Activated naive CD8-positive, alpha-beta T cell treated with anti-CD3 and anti-CD28 coated beads, Interleukin-2, amount 50 U/mL, for 24 hours (primary cell): ENCODE measurements at regions not wholly inside any gene's neighbourhood (a gene's known extent, or its start where the extent isn't known, plus 50 kb on each side); places are given as distances from the start of the nearest gene placed in this dataset.
"Not testable (repeated sequence)": the region's sequence is repeated elsewhere in the genome, so short reads cannot be mapped to it uniquely, and the experiment has no call there.

ENCODE experiments used
- ATAC-seq: fragments of 150-1000 bp; cut with Tn5 transposase; one replicate; pipeline ENCODE4 v1.10.0; 2021
- DNase-seq: peaks from one replicate; pipeline ENCODE4 v3.0.0; 2021
- H3K27ac Mint-ChIP-seq: one replicate; pipeline ENCODE4 v1.8.0; 2021; ENCODE audit warnings: mild to moderate bottlenecking, mixed read lengths
- H3K27me3 Mint-ChIP-seq: one replicate; pipeline ENCODE4 v1.8.0; 2021; ENCODE audit warnings: mixed read lengths
- H3K36me3 Mint-ChIP-seq: one replicate; pipeline ENCODE4 v1.8.0; 2021; ENCODE audit warnings: low read depth, mixed read lengths
- H3K4me1 Mint-ChIP-seq: one replicate; pipeline ENCODE4 v1.8.0; 2021; ENCODE audit warnings: mixed read lengths
- H3K4me3 Mint-ChIP-seq: one replicate; pipeline ENCODE4 v1.8.0; 2021; ENCODE audit warnings: mild to moderate bottlenecking, moderate library complexity, mixed read lengths
- H3K9me3 Mint-ChIP-seq: one replicate; pipeline ENCODE4 v1.8.0; 2021; ENCODE audit warnings: mixed read lengths

DNA sequence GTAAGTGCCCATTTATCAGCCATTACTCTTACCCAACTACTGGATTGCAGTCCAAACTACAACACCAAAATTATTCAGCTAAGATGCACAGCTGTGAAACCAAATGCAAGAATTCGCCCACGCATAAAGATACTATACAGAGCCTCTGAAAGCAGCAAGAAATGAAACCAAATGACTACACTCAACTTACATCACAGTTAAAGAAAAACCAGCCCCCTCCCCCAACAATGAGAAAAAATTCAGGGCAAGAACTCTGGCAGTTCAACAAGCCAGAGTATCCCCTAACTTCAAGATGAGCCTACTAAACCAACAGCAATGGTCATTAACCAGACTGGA lies 209.1 kb upstream of the VWC2 start:
- ATAC-seq (no peak), DNase-seq (no peak)
- H3K36me3 Mint-ChIP-seq: no peaks in the 10 kb centered on the region
- peaks cover 16% of the 10 kb centered on the region for H3K9me3 Mint-ChIP-seq
- no peaks in the 10 kb centered on the region for H3K4me1 Mint-ChIP-seq
- no peaks in the 10 kb centered on the region for H3K27me3 Mint-ChIP-seq
- H3K4me3 Mint-ChIP-seq: no peak overlapping the region
- H3K27ac Mint-ChIP-seq: no peak overlapping the region

DNA sequence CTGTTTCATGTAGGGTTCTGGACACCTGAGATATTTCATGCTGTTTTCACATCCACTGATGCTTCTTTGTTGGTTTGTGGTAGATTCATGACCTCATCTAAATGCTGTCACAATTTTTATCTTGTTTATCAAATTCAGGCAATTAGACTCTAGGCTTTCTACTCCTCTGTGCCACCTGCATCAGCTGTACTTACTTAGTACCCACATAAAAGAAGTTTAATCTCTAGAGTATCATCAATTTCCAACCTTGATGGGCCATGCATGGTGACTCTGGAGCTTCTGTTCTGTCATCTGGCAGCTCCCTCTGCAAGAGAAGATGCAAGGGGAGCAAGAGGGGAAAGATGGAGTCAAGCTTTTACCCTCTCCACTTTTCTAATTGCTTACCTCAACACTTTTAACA lies 195.9 kb upstream of the VWC2 start:
- DNase-seq: no peak
- no peaks in the 10 kb centered on the region for H3K27me3 Mint-ChIP-seq
- H3K4me1 Mint-ChIP-seq: no peaks in the 10 kb centered on the region
- ATAC-seq: no peak
- H3K36me3 Mint-ChIP-seq: no peaks in the 10 kb centered on the region
- no peak overlapping the region for H3K27ac Mint-ChIP-seq
- H3K4me3 Mint-ChIP-seq: no peak overlapping the region
- H3K9me3 Mint-ChIP-seq: peaks cover 27% of the 10 kb centered on the region

DNA sequence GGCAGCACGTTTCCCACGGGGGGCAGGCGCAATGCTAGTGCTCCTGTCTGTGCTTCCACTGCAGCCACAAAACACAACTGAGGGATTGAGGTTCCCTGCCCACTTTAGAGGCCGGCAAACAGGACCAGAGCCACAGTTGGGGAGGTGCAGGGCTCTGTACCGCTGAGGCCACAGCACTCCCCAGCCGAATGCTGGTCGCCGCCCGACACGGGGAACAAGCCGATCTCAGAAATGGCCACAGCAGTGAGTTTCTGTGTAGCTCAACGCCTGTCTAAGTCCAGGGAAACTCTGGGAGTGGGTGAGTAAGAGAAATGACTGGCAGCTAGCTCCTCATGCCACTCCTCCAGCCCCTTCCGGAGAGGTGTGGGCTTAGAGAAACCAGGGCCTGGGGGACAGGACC lies 194.0 kb upstream of the VWC2 start:
- no peak for DNase-seq
- H3K4me3 Mint-ChIP-seq: no peak overlapping the region
- H3K9me3 Mint-ChIP-seq: peaks cover 21% of the 10 kb centered on the region
- H3K27me3 Mint-ChIP-seq: no peaks in the 10 kb centered on the region
- no peaks in the 10 kb centered on the region for H3K36me3 Mint-ChIP-seq
- no peaks in the 10 kb centered on the region for H3K4me1 Mint-ChIP-seq
- no peak overlapping the region for H3K27ac Mint-ChIP-seq
- no peak for ATAC-seq

DNA sequence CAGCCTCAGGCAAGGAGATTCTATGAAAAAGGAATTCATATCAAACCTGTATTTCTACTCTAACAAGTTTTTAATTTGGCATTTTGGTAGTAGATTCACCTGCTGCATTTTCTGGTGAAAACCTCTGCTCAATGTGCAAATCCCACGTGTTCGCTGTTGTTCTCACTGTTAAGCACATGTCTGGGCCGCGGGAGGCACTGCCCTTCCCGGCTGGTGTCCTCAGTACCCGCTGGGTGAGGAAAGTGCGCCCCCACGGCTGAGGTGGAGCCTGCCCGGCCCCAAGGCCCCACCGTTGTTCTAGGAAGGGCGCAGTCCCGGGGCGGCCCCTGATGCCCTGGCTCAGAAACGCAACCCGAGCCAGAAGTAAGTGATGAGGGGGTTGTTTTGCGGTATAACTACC lies 193.4 kb upstream of the VWC2 start:
- no peaks in the 10 kb centered on the region for H3K27me3 Mint-ChIP-seq
- ATAC-seq: no peak
- H3K4me1 Mint-ChIP-seq: no peaks in the 10 kb centered on the region
- H3K9me3 Mint-ChIP-seq: peaks cover 21% of the 10 kb centered on the region
- H3K4me3 Mint-ChIP-seq: no peak overlapping the region
- DNase-seq: no peak
- H3K36me3 Mint-ChIP-seq: no peaks in the 10 kb centered on the region
- H3K27ac Mint-ChIP-seq: no peak overlapping the region

DNA sequence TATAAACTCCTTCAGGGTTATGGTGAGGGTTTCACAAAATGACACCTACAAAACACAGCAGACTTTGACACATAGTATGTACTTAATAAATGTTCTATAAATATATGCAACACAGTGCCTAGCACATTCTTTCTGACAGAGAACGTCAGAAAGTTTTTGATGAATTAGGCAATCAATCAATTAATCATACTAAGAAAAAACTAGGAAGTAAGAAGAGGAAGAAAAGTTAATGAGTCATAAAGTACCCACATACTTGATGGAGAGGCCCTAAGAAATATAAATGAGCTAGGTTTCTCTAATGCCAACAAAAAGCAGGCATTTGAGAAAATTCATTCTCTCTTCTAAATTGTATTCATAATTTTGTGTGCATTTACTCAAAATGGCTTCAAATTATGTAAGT lies 192.7 kb upstream of the VWC2 start:
- Mint-ChIP-seq H3K36me3 (no peaks in the 10 kb centered on the region), H3K9me3 (peaks cover 21% of the 10 kb centered on the region), H3K4me3 (no peak overlapping the region), H3K27me3 (no peaks in the 10 kb centered on the region), H3K4me1 (no peaks in the 10 kb centered on the region), H3K27ac (no peak overlapping the region)
- DNase-seq: no peak
- ATAC-seq: no peak

DNA sequence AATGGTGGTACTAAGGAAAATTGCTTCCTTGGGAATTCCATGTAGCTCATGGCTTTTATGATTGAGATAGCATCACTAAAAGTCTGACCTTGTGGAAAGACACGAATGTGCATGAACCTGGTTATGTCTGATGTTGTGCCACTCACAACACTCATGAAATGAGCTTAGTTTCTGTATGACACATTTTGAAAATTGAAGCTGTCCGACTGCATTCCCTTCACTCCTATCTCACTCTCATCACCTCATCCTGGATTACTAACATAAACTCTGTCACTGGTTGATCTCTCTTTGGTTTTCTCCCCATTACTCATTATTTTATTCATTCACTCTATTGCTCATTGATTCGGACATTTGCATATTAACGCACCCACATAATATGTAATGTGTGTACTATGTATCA lies 190.0 kb upstream of the VWC2 start:
- Mint-ChIP-seq H3K4me3 (no peak overlapping the region), H3K4me1 (no peaks in the 10 kb centered on the region), H3K27me3 (no peaks in the 10 kb centered on the region), H3K27ac (no peak overlapping the region), H3K9me3 (peaks cover 18% of the 10 kb centered on the region), H3K36me3 (no peaks in the 10 kb centered on the region)
- ATAC-seq: no peak
- DNase-seq: no peak

DNA sequence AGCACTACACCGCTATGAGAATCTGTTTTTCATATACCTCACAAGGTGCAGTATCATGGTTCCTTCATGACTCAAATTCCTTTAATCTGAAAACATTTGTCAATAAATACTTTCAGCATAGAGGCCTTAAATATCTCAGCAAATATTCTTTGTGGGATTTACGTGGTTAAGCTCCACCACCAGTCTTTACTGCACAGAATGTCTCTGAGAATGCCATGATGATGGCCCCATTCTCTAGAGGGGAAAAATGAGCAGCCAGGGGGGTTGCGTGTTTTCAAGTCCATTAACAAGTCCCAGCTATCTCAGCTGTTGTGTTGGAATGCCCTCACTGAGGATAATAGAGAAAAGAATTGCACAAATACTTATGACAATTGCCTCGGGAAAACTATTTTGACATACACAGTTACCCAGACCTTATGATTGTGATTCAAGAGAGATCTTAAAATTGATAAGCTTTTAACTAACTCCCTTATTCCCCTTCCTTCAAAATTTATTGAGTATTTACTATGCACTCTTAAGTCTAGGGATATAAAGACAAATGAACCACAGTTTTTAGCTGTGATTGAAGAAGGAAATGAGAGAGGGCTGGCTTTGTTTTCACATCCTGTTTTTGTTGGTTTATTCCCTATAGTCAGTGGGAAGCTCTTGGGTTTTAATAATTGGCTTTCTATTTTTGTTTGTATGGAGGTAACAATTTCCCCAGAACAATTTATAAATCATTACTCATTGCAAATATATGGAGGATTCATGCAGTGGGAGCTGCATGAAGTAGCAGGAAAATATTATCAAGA lies 176.5 kb upstream of the VWC2 start:
- Mint-ChIP-seq H3K4me1 (no peaks in the 10 kb centered on the region), H3K27me3 (no peaks in the 10 kb centered on the region), H3K27ac (no peak overlapping the region), H3K36me3 (no peaks in the 10 kb centered on the region), H3K9me3 (no peaks in the 10 kb centered on the region), H3K4me3 (no peak overlapping the region)
- ATAC-seq: no peak
- DNase-seq: no peak

DNA sequence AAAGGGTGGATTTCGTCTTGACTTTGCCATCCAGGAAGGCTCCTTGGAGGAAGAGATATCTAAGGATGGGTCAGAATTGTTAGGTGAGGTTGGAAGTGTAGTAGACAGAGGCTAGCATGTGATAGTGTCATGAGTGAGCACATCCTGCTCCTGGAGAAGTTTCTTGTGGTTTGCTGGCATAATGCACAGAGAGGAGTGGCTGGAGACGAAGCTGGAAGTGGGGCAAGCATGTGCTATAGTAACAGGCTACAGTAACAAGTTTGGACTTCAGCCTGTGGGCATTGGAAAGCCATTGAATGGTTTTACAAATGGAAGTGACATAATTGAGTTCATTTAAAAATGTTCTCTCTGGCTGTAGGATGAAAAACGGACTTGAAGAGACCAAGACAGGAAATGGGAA lies 175.6 kb upstream of the VWC2 start:
- ATAC-seq (no peak), DNase-seq (no peak)
- H3K9me3 Mint-ChIP-seq: no peaks in the 10 kb centered on the region
- H3K4me3 Mint-ChIP-seq: no peak overlapping the region
- no peaks in the 10 kb centered on the region for H3K27me3 Mint-ChIP-seq
- H3K4me1 Mint-ChIP-seq: no peaks in the 10 kb centered on the region
- no peaks in the 10 kb centered on the region for H3K36me3 Mint-ChIP-seq
- no peak overlapping the region for H3K27ac Mint-ChIP-seq

DNA sequence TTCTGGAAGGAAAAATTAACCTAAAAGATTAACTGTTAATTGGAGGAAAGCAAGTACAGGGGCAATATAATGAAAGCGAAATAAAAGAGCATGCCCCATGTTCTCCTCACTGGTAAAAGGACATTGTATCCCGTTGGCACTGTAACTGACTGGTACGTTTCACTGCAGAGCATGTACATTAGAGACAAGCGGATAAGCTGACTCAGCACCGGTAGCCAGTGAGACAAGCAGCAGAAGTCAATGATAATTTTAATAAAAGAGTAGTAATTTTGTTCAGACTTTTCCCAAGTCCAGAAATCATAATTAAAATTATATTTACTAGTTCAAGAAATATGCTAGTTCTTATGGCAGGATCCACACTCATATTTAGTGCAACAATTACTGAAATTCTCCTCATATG lies 161.5 kb upstream of the VWC2 start:
- Mint-ChIP-seq H3K36me3 (no peaks in the 10 kb centered on the region), H3K4me3 (no peak overlapping the region), H3K9me3 (peaks cover 19% of the 10 kb centered on the region), H3K4me1 (no peaks in the 10 kb centered on the region), H3K27ac (no peak overlapping the region), H3K27me3 (no peaks in the 10 kb centered on the region)
- DNase-seq: no peak
- no peak for ATAC-seq

DNA sequence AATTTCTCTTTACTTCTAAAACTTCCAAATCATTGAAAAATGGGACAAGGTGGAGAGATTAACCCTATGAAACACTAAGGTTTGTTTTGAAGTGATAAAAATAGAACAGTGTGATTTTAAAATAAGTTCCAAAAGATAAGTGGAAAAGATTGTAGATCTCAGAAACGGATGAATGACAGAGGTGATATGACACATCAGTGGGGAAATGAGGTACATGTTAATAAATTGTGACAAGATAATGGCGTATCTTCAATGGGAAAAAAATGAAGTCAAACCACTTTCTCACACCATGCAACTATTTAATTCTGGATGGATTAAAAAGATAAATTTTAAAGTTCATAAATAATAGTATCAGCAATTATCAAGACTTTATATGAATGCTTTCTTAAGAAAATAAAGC lies 159.7 kb upstream of the VWC2 start:
- H3K9me3 Mint-ChIP-seq: peaks cover 19% of the 10 kb centered on the region
- H3K4me1 Mint-ChIP-seq: no peaks in the 10 kb centered on the region
- no peak for DNase-seq
- ATAC-seq: no peak
- H3K27me3 Mint-ChIP-seq: no peaks in the 10 kb centered on the region
- no peak overlapping the region for H3K27ac Mint-ChIP-seq
- no peaks in the 10 kb centered on the region for H3K36me3 Mint-ChIP-seq
- H3K4me3 Mint-ChIP-seq: no peak overlapping the region

DNA sequence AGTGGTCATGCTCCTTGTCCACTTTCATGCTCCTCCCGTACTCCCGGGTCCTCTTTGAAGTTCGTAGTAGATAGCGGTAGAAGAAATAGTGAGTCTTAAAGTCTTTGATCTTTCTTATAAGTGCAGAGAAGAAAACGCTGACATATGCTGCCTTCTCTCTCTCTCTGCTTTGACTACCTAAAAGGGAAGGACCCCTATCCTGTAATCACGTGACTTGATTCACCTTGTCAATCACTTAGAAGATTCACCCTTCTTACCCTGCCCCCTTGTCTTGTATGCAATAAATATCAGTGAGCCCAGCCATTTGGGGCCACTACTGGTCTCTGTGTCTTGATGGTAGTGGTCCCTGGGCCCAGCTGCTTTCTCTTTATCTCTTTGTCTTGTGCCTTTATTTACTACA lies 158.5 kb upstream of the VWC2 start:
- H3K9me3 Mint-ChIP-seq: peaks cover 19% of the 10 kb centered on the region
- not testable (repeated sequence) for H3K4me3 Mint-ChIP-seq, H3K27ac Mint-ChIP-seq, ATAC-seq, H3K36me3 Mint-ChIP-seq, H3K4me1 Mint-ChIP-seq, DNase-seq, H3K27me3 Mint-ChIP-seq

DNA sequence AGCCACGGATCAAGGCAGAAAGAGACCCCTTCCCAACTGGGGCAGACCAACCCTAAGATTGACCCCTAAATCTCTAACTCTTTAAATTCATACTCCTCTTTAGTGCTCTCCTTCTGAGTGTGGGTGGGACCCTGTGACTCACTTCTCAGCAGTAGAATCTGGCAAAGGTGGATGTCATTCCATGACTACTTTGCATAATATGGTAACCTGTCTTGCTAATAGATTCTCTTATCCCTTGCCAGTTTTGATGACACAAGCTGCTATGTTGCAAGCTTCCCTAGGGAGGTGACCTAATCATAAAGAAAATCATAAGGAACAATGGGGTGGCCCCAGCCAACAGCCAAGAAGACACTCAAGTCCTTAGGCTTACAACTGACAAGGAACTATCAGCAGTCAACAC lies 155.4 kb upstream of the VWC2 start:
- Mint-ChIP-seq H3K4me1 (no peaks in the 10 kb centered on the region), H3K4me3 (no peak overlapping the region), H3K9me3 (peaks cover 25% of the 10 kb centered on the region), H3K27ac (no peak overlapping the region), H3K36me3 (no peaks in the 10 kb centered on the region), H3K27me3 (no peaks in the 10 kb centered on the region)
- ATAC-seq (no peak), DNase-seq (no peak)

DNA sequence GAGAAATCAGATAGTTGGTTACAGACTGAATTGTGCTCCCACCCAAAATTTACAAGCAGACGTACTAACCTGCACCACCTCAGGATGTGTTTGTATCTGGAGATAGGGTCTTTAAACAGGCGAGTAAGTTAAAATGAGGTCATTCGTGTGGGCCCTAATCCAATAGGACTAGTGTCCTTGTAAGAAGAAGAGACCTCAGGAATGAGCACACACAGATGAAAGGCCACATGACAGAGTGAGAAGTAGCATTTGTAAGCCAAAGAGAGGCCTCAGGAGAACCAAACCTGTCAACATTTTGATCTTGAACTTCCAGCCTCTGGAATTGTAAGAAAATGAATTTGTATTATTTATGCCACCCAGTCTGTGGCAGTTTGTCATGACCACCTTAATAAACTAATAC lies 149.5 kb upstream of the VWC2 start:
- no peaks in the 10 kb centered on the region for H3K36me3 Mint-ChIP-seq
- H3K27ac Mint-ChIP-seq: no peak overlapping the region
- ATAC-seq (no peak), DNase-seq (no peak)
- H3K27me3 Mint-ChIP-seq: no peaks in the 10 kb centered on the region
- peaks cover 10% of the 10 kb centered on the region for H3K9me3 Mint-ChIP-seq
- no peaks in the 10 kb centered on the region for H3K4me1 Mint-ChIP-seq
- no peak overlapping the region for H3K4me3 Mint-ChIP-seq

DNA sequence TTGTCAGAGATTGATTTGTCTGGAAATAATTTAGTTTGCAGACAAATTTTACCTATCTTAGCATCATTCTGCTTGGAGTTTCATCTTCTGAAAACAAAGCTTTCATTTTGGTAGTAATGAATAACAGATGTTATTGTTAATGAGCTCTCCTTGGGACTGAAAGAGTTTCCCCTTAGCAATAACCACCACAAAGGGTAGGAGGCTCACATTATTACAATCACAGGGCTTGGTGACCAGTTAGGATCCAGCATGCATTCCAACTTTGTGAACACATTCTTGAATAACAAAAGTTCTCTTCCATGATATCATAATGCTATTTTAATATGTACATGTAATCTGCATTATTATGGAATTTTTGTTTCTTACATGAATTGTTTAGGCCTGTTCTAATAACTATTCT lies 148.8 kb upstream of the VWC2 start:
- Mint-ChIP-seq H3K27me3 (no peaks in the 10 kb centered on the region), H3K9me3 (peaks cover 10% of the 10 kb centered on the region), H3K27ac (no peak overlapping the region), H3K36me3 (no peaks in the 10 kb centered on the region), H3K4me3 (no peak overlapping the region), H3K4me1 (no peaks in the 10 kb centered on the region)
- ATAC-seq (no peak), DNase-seq (no peak)

DNA sequence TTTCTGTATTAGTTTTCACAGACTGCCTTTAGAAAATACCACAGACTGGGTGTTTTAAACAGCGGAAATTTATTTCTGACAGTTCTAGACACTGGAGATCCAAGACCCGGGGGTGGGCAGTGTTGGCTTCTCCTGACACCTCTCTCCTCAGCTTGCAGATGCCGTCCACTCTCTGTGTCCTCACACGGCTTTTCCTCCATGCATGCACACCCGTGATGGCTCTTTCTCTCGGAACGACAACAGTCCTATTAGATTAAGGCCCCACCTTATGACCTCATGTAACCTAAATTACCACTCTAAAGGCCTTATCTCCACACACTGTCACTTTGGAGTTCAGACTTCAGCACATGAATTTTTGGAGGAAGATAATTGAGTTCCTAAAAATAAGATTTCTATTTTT lies 142.9 kb upstream of the VWC2 start:
- no peak overlapping the region for H3K4me3 Mint-ChIP-seq
- ATAC-seq (no peak), DNase-seq (no peak)
- H3K27me3 Mint-ChIP-seq: no peaks in the 10 kb centered on the region
- H3K36me3 Mint-ChIP-seq: no peaks in the 10 kb centered on the region
- H3K9me3 Mint-ChIP-seq: no peaks in the 10 kb centered on the region
- H3K27ac Mint-ChIP-seq: no peak overlapping the region
- H3K4me1 Mint-ChIP-seq: no peaks in the 10 kb centered on the region
